Endothelial cell of umbilical vein (primary cell): ENCODE measurements at regions not wholly inside any gene's neighbourhood (a gene's known extent, or its start where the extent isn't known, plus 50 kb on each side); places are given as distances from the start of the nearest gene placed in this dataset.
A peak's percentile ranks its signal among the peaks of the same experiment; 100 is the strongest.

Experiments
- BruUV-seq: library from RNA; stranded (reverse); fragments of 400-500 nt; replicated peaks from 2 replicates; lab custom pipeline; 2021; lab: Mats Ljungman, UMichigan
- CTCF ChIA-PET: fragments of 300-600, 350-600 bp; sonication (Branson Sonifier 250); formaldehyde crosslinking; loops from one replicate; lab custom pipeline; 2021; ENCODE audit warnings: antibody characterized with exemption, inconsistent platforms; lab: Charles Lee
- POLR2A ChIA-PET: fragments of 300-600, 350-600 bp; sonication (Branson Sonifier 250); formaldehyde crosslinking; loops from one replicate; lab custom pipeline; 2021; ENCODE audit warnings: antibody characterized with exemption, inconsistent platforms; lab: Charles Lee
- DNase-seq: peaks from one replicate; pipeline ENCODE4 v3.0.0-alpha.2; 2011; ENCODE audit warnings: low read depth, low spot score
- FAIRE-seq: peaks from 2 replicates; lab custom pipeline; 2011; peaks lifted over from hg19 to GRCh38; lab: Jason Lieb, UNC
- H2AFZ ChIP-seq: 2 replicates; pipeline ENCODE4 v1.6.0; 2012; ENCODE audit warnings: low read depth, low read length, control low read depth, inconsistent platforms
- H3K27ac ChIP-seq: 2 replicates; pipeline ENCODE4 v1.5.1; 2011; ENCODE audit warnings: low read depth, mild to moderate bottlenecking, control low read depth, low read length, moderate library complexity; ENCODE audit not compliant: insufficient read depth
- H3K27me3 ChIP-seq, 2 experiments: 2 replicates each; pipeline versions ENCODE4 v1.6.0 to v1.6.1; 2011; ENCODE audit warnings: low read length in 2 of 2, mixed read lengths in 1 of 2; ENCODE audit not compliant: control insufficient read depth in 2 of 2, insufficient read depth in 2 of 2
- H3K36me3 ChIP-seq, 2 experiments: 2 replicates in 1 of 2; 3 replicates in 1 of 2; pipeline ENCODE4 v1.5.1; 2011; ENCODE audit warnings: low read length in 2 of 2, mild to moderate bottlenecking in 1 of 2, moderate library complexity in 1 of 2; ENCODE audit not compliant: control insufficient read depth in 2 of 2, insufficient read depth in 2 of 2; ENCODE audit errors: extremely low read depth in 1 of 2
- H3K4me1 ChIP-seq: 3 replicates; pipeline ENCODE4 v1.5.1; 2011; ENCODE audit warnings: mild to moderate bottlenecking, low read length; ENCODE audit not compliant: control insufficient read depth, insufficient read depth; ENCODE audit errors: extremely low read depth
- H3K4me2 ChIP-seq: 2 replicates; pipeline ENCODE4 v1.6.1; 2011; ENCODE audit warnings: low read length, control low read depth, mixed read lengths; ENCODE audit not compliant: insufficient read depth
- H3K4me3 ChIP-seq, 3 experiments: fragments of 200-600 bp in 1 of 3; sonication (generic), shearing (Covaris generic) in 1 of 3; replicated peaks in 1 of 3; 2 replicates each; pipeline ENCODE4 v1.5.1; 2011 to 2016; ENCODE audit warnings: control low read depth in 3 of 3, low read length in 3 of 3, mild to moderate bottlenecking in 2 of 3, inconsistent platforms in 1 of 3, low read depth in 1 of 3, moderate library complexity in 1 of 3; ENCODE audit not compliant: insufficient read depth in 1 of 3
- H3K79me2 ChIP-seq: 2 replicates; pipeline ENCODE4 v1.6.0; 2012; ENCODE audit warnings: low read length, inconsistent platforms; ENCODE audit not compliant: control insufficient read depth, insufficient read depth
- H3K9ac ChIP-seq: replicated peaks from 2 replicates; pipeline ENCODE3; 2011; ENCODE audit warnings: low read length, control low read depth; ENCODE audit not compliant: insufficient read depth; ENCODE audit errors: extremely low read depth
- H3K9me1 ChIP-seq: replicated peaks from 3 replicates; pipeline ENCODE4 v1.6.0; 2011; ENCODE audit warnings: mild to moderate bottlenecking, low read length; ENCODE audit not compliant: control insufficient read depth, insufficient read depth; ENCODE audit errors: extremely low read depth
- H3K9me3 ChIP-seq: replicated peaks from 2 replicates; pipeline ENCODE4 v1.5.1; 2012; ENCODE audit warnings: low read length, inconsistent platforms; ENCODE audit not compliant: control insufficient read depth, insufficient read depth
- H4K20me1 ChIP-seq: replicated peaks from 2 replicates; pipeline ENCODE3; 2011; ENCODE audit warnings: mild to moderate bottlenecking, low read length; ENCODE audit not compliant: control insufficient read depth, insufficient read depth; ENCODE audit errors: extremely low read depth
- EZH2 ChIP-seq: IDR thresholded peaks from 2 replicates; pipeline ENCODE4 v1.6.1; 2012; ENCODE audit warnings: borderline replicate concordance, low read depth, mild to moderate bottlenecking, moderate library complexity, low read length, inconsistent platforms; ENCODE audit not compliant: severe bottlenecking
- FOS ChIP-seq: IDR thresholded peaks from 2 replicates; pipeline ENCODE4 v1.6.1; 2011; ENCODE audit warnings: mild to moderate bottlenecking, low read length, moderate library complexity, borderline replicate concordance; ENCODE audit not compliant: insufficient read depth
- POLR2A ChIP-seq: IDR thresholded peaks from 2 replicates; pipeline ENCODE4 v1.6.1; 2012; ENCODE audit warnings: low read depth, mild to moderate bottlenecking, control low read depth, low read length
- POLR2AphosphoS5 ChIP-seq: IDR thresholded peaks from 2 replicates; pipeline ENCODE4 v1.6.1; 2012; ENCODE audit warnings: low read depth, mild to moderate bottlenecking, control low read depth, low read length, moderate library complexity; ENCODE audit not compliant: insufficient read depth
- dilution Hi-C: fragments of 300-500 bp; cut with MboI; formaldehyde crosslinking; loops from one replicate; pipeline ENCODE4 v1.15.0; 2019; ENCODE audit warnings: low sequenced_read_pairs; ENCODE audit not compliant: extremely low pct_ligation_motif_present
- intact Hi-C: fragments of 100-400 bp; cut with micrococcal nuclease; formaldehyde crosslinking; loops from one replicate; pipeline ENCODE4 v1.10.0; 2022
- TF ChIP-seq, protein P1 (sequence below): IDR thresholded peaks from 2 replicates; pipeline ENCODE4 v1.6.1; 2011; ENCODE audit not compliant: insufficient read depth, insufficient read length

DNA sequence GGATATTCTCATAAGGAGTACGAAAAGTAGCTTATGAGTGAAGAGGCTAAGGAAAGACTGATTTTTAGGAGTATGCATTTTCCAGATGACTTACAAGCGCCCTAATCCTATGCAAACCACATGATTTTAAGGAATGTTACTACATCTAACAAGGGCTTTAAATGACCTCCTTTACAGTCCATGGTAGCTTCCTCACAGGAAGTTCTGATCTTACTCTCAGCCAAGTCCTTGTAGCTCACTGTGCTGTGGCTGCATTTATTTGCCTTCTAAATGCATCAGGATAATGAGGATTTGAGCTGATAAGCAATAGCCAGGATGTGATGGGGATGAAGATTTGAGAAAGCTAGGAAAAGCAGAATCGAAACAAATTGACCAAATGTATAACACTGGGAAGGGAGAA, 896.0 kb downstream of the MCTP2 start:
- intact Hi-C loops = no loop called here
- H4K20me1 ChIP-seq = no peaks in the 10 kb centered on the region
- H3K4me3 ChIP-seq = no peak overlapping the region
- DNase-seq (peak; percentile 57), FAIRE-seq (no peak)
- TF ChIP-seq POLR2A (peak; percentile 27), EZH2 (no peak)
- TF ChIP-seq, protein P1, sequence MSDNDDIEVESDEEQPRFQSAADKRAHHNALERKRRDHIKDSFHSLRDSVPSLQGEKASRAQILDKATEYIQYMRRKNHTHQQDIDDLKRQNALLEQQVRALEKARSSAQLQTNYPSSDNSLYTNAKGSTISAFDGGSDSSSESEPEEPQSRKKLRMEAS = no peak
- POLR2A ChIA-PET = no interaction called here
- CTCF ChIA-PET = interaction anchor here (0.8 to 1.6 kb wide), 2 partner anchors 28 to 456 kb away, joined by 3 to 4 read pairs; no protein-coding TSS in a partner anchor
- no peaks in the 10 kb centered on the region for H3K9me1 ChIP-seq
- H3K4me2 ChIP-seq = no peak overlapping the region
- no peak overlapping the region for H3K27ac ChIP-seq
- dilution Hi-C loops = no loop called here
- no peak overlapping the region for H3K9ac ChIP-seq
- no peak overlapping the region for H2AFZ ChIP-seq
- H3K4me1 ChIP-seq = peaks cover 28% of the 10 kb centered on the region
- no peaks in the 10 kb centered on the region for H3K9me3 ChIP-seq
- BruUV-seq = no TSS peak
- no peaks in the 10 kb centered on the region for H3K27me3 ChIP-seq
- H3K79me2 ChIP-seq = no peaks in the 10 kb centered on the region
- H3K36me3 ChIP-seq = no peaks in the 10 kb centered on the region

DNA sequence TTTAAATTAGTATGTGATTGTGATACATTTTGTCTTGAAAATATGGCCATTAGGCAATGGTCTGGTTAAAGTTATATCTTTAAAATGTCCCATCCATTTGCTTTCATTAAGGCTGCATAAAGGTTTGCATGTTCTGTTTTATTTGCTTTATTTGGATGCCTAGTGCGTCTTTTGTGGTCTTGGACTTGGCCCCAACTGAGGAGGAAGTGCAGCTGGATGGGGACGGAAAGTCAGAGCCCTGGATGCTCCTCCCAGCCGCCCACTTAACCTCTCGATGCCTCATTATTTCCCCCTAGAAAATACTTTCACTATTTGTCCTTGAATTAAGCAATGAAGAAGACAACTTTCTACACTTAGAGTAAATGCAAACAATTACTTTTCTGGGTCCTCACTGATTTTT, 898.2 kb downstream of the MCTP2 start:
- Histone ChIP-seq H3K9me3 (no peaks in the 10 kb centered on the region), H3K4me1 (peaks cover 28% of the 10 kb centered on the region), H4K20me1 (no peaks in the 10 kb centered on the region), H3K9me1 (no peaks in the 10 kb centered on the region), H2AFZ (peak overlapping the region; percentile 49), H3K27me3 (no peaks in the 10 kb centered on the region), H3K4me3 (no peak overlapping the region), H3K9ac (no peak overlapping the region), H3K36me3 (no peaks in the 10 kb centered on the region), H3K79me2 (no peaks in the 10 kb centered on the region), H3K27ac (no peak overlapping the region), H3K4me2 (peak overlapping the region; percentile 32)
- ChIA-PET POLR2A (no interaction called here), CTCF (no interaction called here)
- intact Hi-C loops (loop anchor here (1.0 kb wide), 1 partner anchor 102 kb away; no protein-coding TSS in a partner anchor), dilution Hi-C loops (no loop called here)
- no peak for TF ChIP-seq FOS
- no peak for TF ChIP-seq EZH2
- TF ChIP-seq POLR2AphosphoS5 = no peak
- no peak for TF ChIP-seq POLR2A
- TF ChIP-seq, protein P1 = no peak
- no TSS peak for BruUV-seq
- DNase-seq (peak; percentile 16), FAIRE-seq (no peak)
